SJSA1 (cell line): ENCODE measurements at regions not wholly inside any gene's neighbourhood (a gene's known extent, or its start where the extent isn't known, plus 50 kb on each side); places are given as distances from the start of the nearest gene placed in this dataset.
A peak's percentile ranks its signal among the peaks of the same experiment; 100 is the strongest.
"Not testable (repeated sequence)": the region's sequence is repeated elsewhere in the genome, so short reads cannot be mapped to it uniquely, and the experiment has no call there.

Source experiments
- DNase-seq, 2 experiments: peaks; one replicate each; pipeline ENCODE4 v3.0.0-alpha.2; 2015 to 2020; ENCODE audit warnings: low spot score in 2 of 2, low read depth in 1 of 2
- H3K27ac ChIP-seq: fragments of 250-450 bp; sonication (Bioruptor Pico); 2 replicates; pipeline ENCODE4 v1.5.1; 2020; ENCODE audit warnings: mild to moderate bottlenecking, moderate library complexity
- H3K27me3 ChIP-seq: fragments of 250-450 bp; sonication (Bioruptor Pico); replicated peaks from 2 replicates; pipeline ENCODE4 v1.5.1; 2020; ENCODE audit warnings: mild to moderate bottlenecking, moderate library complexity
- H3K36me3 ChIP-seq: fragments of 250-450 bp; sonication (Bioruptor Pico); 2 replicates; pipeline ENCODE4 v1.5.1; 2020; ENCODE audit warnings: mild to moderate bottlenecking
- H3K4me1 ChIP-seq: fragments of 250-450 bp; sonication (Bioruptor Pico); replicated peaks from 2 replicates; pipeline ENCODE4 v1.6.1; 2021; ENCODE audit warnings: mild to moderate bottlenecking
- H3K4me3 ChIP-seq: fragments of 250-450 bp; sonication (Bioruptor Pico); 2 replicates; pipeline ENCODE4 v1.5.1; 2020; ENCODE audit warnings: mild to moderate bottlenecking
- H3K9me3 ChIP-seq: fragments of 250-450 bp; sonication (Bioruptor Pico); replicated peaks from 2 replicates; pipeline ENCODE4 v1.5.1; 2020; ENCODE audit warnings: mild to moderate bottlenecking

- Histone ChIP-seq H3K27ac (no peak overlapping the region), H3K4me3 (no peak overlapping the region), H3K27me3 (no peaks in the 10 kb centered on the region), H3K36me3 (no peaks in the 10 kb centered on the region), H3K4me1 (no peaks in the 10 kb centered on the region), H3K9me3 (no peaks in the 10 kb centered on the region; the same call in none of the 2 replicates)
- no peak for DNase-seq
Measured at GRCh38 chr19:28583713-28584112, 629.2 kb downstream of the UQCRFS1 start.

- Histone ChIP-seq H3K4me3 (no peak overlapping the region), H3K27me3 (no peaks in the 10 kb centered on the region), H3K36me3 (no peaks in the 10 kb centered on the region), H3K9me3 (no peaks in the 10 kb centered on the region; the same call in none of the 2 replicates), H3K4me1 (no peaks in the 10 kb centered on the region), H3K27ac (no peak overlapping the region)
- no peak for DNase-seq
Measured at GRCh38 chr19:28583242-28583641, 629.7 kb downstream of the UQCRFS1 start.

DNA sequence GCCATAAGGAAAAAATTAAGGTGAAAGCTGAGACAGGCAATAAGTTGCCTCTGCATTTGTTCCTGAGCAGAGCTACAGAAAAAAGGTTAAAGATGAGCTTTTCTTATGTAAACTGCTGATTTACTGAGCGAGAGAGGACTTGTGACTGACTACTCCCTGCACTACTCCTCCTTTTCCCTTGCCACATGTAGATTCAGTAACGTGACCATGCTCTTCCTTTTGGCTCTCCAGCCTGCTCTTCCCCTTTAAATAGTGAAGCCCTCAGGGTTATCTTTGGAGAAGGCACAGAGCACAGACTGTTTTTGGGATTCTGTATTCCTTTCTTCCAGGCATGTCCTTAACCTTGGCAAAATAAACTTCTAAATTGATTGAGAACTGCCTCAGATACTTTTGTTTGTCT is 630.2 kb downstream of the UQCRFS1 start:
- Histone ChIP-seq H3K4me3 (no peak overlapping the region), H3K9me3 (no peaks in the 10 kb centered on the region; the same call in none of the 2 replicates), H3K36me3 (no peaks in the 10 kb centered on the region), H3K27ac (no peak overlapping the region), H3K4me1 (no peaks in the 10 kb centered on the region), H3K27me3 (no peaks in the 10 kb centered on the region)
- DNase-seq: no peak

DNA sequence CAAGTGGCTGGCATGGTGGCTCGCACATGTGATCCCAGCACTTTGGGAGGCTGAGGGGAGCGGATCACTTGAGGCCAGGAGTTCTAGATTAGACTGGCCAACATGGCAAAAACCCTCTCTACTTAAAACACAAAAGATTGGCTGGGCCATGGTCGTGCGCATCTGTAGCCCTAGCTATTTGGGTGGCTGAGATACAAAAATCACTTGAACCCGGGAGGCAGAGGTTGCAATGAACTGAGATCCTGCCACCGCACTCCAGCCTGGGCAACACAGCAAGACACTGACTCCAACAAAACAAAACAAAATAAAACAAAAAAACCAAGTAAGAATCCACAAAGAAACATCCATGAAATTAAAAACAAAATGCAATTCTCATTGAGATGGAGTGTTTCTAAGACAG is 630.6 kb downstream of the UQCRFS1 start:
- Histone ChIP-seq H3K36me3 (no peaks in the 10 kb centered on the region), H3K4me1 (no peaks in the 10 kb centered on the region), H3K9me3 (no peaks in the 10 kb centered on the region; the same call in none of the 2 replicates), H3K27me3 (no peaks in the 10 kb centered on the region), H3K4me3 (no peak overlapping the region), H3K27ac (no peak overlapping the region)
- DNase-seq: no peak

- Histone ChIP-seq H3K36me3 (no peaks in the 10 kb centered on the region), H3K9me3 (no peaks in the 10 kb centered on the region; the same call in none of the 2 replicates), H3K4me1 (no peaks in the 10 kb centered on the region), H3K27me3 (no peaks in the 10 kb centered on the region), H3K27ac (no peak overlapping the region), H3K4me3 (no peak overlapping the region)
- no peak for DNase-seq
Measured at GRCh38 chr19:28581468-28581770, 631.5 kb downstream of the UQCRFS1 start.

DNA sequence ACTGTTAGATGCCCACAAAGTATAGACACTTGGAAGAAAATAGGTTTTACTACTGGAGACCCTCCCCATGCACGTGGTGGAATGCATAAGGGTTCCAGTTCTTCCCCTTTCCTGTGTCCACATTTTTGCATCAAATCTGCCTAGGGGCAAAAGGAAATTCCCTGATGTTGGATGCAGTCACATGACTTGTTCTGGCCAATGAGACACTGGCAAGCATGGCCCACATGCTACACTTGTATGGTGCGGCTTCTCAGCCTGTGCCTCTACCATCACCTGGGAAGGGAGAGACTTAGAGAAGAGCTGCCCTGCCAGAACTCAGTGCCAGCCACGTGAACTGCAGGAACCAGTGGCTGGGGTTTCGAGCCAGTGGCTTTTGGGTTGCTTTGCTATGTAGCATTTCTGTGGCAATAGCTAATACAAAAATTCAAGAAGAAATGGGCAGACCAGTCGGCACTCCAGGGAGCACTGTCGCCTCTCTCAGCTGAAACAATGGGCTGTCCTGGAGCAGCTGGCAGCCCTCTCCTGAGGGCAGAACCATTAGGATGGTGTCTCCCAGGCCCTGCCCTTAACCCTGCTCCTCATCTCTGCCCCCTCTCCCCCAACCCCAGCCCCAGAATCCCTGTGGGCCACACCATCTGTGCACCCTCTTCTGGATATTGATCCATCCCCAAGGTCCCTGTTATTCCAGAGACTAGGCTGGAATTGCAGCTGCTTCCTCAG is 634.0 kb downstream of the UQCRFS1 start:
- H3K27me3 ChIP-seq: no peaks in the 10 kb centered on the region
- H3K4me1 ChIP-seq: no peaks in the 10 kb centered on the region
- DNase-seq: no peak
- H3K4me3 ChIP-seq: no peak overlapping the region
- H3K36me3 ChIP-seq: no peaks in the 10 kb centered on the region
- no peaks in the 10 kb centered on the region; the same call in 1 of the 2 replicates for H3K9me3 ChIP-seq
- no peak overlapping the region for H3K27ac ChIP-seq

- Histone ChIP-seq H3K27ac (no peak overlapping the region), H3K4me1 (no peaks in the 10 kb centered on the region), H3K36me3 (no peaks in the 10 kb centered on the region), H3K9me3 (no peaks in the 10 kb centered on the region; the same call in 1 of the 2 replicates), H3K4me3 (no peak overlapping the region), H3K27me3 (no peaks in the 10 kb centered on the region)
- no peak for DNase-seq
Measured at GRCh38 chr19:28578208-28578607, 634.7 kb downstream of the UQCRFS1 start.

DNA sequence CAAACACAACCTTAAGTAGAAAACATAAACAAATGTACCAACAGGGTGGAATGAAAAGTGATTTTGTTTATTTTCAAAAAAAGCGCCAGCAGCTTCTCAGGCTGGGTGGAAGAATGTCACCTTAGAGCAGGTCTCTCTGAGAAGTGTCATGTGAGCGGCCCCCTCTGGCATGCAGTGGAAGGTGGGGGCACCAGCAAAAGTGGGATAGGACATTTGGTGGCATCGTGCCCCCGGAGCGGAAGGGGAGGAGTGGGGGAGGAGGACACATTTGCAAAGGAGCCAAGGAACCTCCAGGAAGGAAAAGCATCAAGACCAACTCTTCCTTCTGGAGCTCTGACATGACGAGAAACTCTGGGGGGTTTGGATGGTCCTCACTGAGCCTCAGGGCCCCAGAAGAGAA is 635.3 kb downstream of the UQCRFS1 start:
- no peak overlapping the region for H3K4me3 ChIP-seq
- DNase-seq: peak in 1 of 2 experiments; percentile 5
- H3K9me3 ChIP-seq: no peaks in the 10 kb centered on the region
- H3K27me3 ChIP-seq: no peaks in the 10 kb centered on the region
- H3K27ac ChIP-seq: no peak overlapping the region
- no peaks in the 10 kb centered on the region for H3K36me3 ChIP-seq
- no peaks in the 10 kb centered on the region for H3K4me1 ChIP-seq

DNA sequence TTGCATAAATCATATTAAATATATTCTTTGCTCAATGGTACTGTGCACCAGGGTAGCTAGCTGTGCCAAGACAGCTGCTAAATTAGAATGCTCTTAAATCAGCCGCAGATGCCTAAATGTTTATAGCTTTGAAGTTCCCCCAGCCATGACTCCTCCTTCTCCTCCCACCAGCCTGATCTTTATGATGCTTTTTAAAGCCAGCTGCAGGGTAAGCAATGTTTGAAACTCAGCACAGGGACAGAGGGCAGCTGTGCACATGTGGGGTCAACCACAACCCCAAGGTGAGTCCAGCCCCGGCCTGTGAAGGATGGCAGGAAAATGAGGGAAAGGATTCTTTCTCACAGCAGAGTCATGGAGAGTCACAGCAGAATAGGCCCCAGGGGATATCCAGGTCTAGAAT is 635.7 kb downstream of the UQCRFS1 start:
- no peak for DNase-seq
- H3K9me3 ChIP-seq: no peaks in the 10 kb centered on the region
- no peak overlapping the region for H3K4me3 ChIP-seq
- no peaks in the 10 kb centered on the region for H3K36me3 ChIP-seq
- H3K27ac ChIP-seq: no peak overlapping the region
- H3K4me1 ChIP-seq: no peaks in the 10 kb centered on the region
- no peaks in the 10 kb centered on the region for H3K27me3 ChIP-seq

DNA sequence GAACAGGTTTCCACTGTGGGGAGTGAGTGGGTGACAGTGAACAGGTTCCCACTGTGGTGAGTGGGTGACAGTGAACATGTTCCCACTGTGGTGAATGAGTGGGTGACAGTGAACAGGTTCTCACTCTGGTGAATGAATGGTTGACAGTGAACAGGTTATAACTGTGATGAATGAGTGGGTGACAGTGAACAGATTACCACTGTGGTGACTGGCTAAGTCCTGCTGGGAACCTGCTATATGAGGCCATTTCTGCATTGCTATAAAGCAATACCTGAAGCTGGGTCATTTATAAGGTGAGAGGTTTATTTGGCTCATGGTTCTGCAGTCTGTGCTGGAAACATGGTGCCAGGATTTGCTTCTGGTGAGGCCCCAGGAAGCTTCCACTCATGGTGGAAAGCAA is 637.1 kb downstream of the UQCRFS1 start:
- Histone ChIP-seq H3K36me3 (no peaks in the 10 kb centered on the region), H3K9me3 (no peaks in the 10 kb centered on the region)

GRCh38 chr19:28575312-28575711 is 637.6 kb downstream of the UQCRFS1 start:
- not testable (repeated sequence) for H3K36me3 ChIP-seq, H3K27me3 ChIP-seq, DNase-seq, H3K9me3 ChIP-seq, H3K27ac ChIP-seq, H3K4me1 ChIP-seq, H3K4me3 ChIP-seq

More for the DNA sequence above, 637.1 kb downstream of the UQCRFS1 start:
- Histone ChIP-seq H3K4me3 (no peak overlapping the region), H3K27ac (no peak overlapping the region), H3K27me3 (no peaks in the 10 kb centered on the region), H3K4me1 (no peaks in the 10 kb centered on the region)
- DNase-seq: no peak

DNA sequence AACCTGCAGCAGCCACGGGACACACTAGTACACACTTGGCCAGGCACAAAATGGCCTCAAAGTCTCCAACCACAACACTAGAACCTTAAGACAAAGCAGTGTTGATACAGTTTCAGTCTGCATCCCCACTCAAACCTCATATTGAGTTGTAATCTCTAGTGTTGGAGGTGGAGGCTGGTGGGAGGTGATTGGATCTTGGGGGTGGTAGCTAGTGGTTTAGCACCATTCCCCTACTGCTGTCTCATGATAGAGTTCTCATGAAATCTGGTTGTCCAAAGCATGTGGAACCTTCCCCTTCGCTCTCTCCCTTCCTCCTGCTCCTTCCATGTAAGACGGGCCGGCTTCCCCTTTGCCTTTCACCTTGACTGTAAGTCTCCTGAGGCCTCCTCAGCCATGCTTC is 638.7 kb downstream of the UQCRFS1 start:
- H3K4me3 ChIP-seq: no peak overlapping the region
- DNase-seq: no peak
- no peaks in the 10 kb centered on the region for H3K27me3 ChIP-seq
- H3K36me3 ChIP-seq: no peaks in the 10 kb centered on the region
- no peak overlapping the region for H3K27ac ChIP-seq
- no peaks in the 10 kb centered on the region for H3K4me1 ChIP-seq
- H3K9me3 ChIP-seq: no peaks in the 10 kb centered on the region

- DNase-seq: no peak
- Histone ChIP-seq H3K36me3 (no peaks in the 10 kb centered on the region), H3K4me3 (no peak overlapping the region), H3K27me3 (no peaks in the 10 kb centered on the region), H3K9me3 (0 out of 2 replicates have a peak, but pooled peaks cover 6% of the 10 kb centered on the region), H3K4me1 (no peaks in the 10 kb centered on the region), H3K27ac (no peak overlapping the region)
Measured at GRCh38 chr19:28569132-28570131, 643.5 kb downstream of the UQCRFS1 start.

- Histone ChIP-seq H3K27ac (no peak overlapping the region), H3K4me1 (no peaks in the 10 kb centered on the region), H3K27me3 (no peaks in the 10 kb centered on the region), H3K4me3 (no peak overlapping the region), H3K9me3 (0 out of 2 replicates have a peak, but pooled peaks cover 6% of the 10 kb centered on the region), H3K36me3 (no peaks in the 10 kb centered on the region)
- DNase-seq: no peak
Measured at GRCh38 chr19:28567834-28568233, 645.1 kb downstream of the UQCRFS1 start.
